Middle frontal gyrus (tissue), 1 donor: ENCODE measurements at regions not wholly inside any gene's neighbourhood (a gene's known extent, or its start where the extent isn't known, plus 50 kb on each side); places are given as distances from the start of the nearest gene placed in this dataset.
A peak's percentile ranks its signal among the peaks of the same experiment; 100 is the strongest.
"Not testable (repeated sequence)": the region's sequence is repeated elsewhere in the genome, so short reads cannot be mapped to it uniquely, and the experiment has no call there.

Experiments
- DNase-seq: peaks from one replicate; pipeline ENCODE4 v3.0.0-alpha.2; 2015; ENCODE audit warnings: low spot score; ENCODE audit errors: extremely low spot score

- no peak for DNase-seq
Observed at GRCh38 chr1:213416461-213417224, 365.6 kb downstream of the RPS6KC1 start.

- DNase-seq = no peak
Observed at GRCh38 chr1:213417225-213417820, 366.3 kb downstream of the RPS6KC1 start.

- DNase-seq = no peak
Observed at GRCh38 chr1:213417846-213418245, 366.8 kb downstream of the RPS6KC1 start.

GRCh38 chr1:213418268-213419071 is 367.4 kb downstream of the RPS6KC1 start:
- peak; percentile 52 for DNase-seq

- DNase-seq = no peak
Observed at GRCh38 chr1:213419401-213420030, 368.5 kb downstream of the RPS6KC1 start.

- DNase-seq = not testable (repeated sequence)
Observed at GRCh38 chr1:213421178-213421577, 370.1 kb downstream of the RPS6KC1 start.

- no peak for DNase-seq
Observed at GRCh38 chr1:213423041-213423440, 372.0 kb downstream of the RPS6KC1 start.

- no peak for DNase-seq
Observed at GRCh38 chr1:213423605-213424004, 372.6 kb downstream of the RPS6KC1 start.

- DNase-seq = no peak
Observed at GRCh38 chr1:213425376-213426030, 374.5 kb downstream of the RPS6KC1 start.

- DNase-seq = no peak
Observed at GRCh38 chr1:213429642-213430041, 378.6 kb downstream of the RPS6KC1 start.

- DNase-seq = no peak
Observed at GRCh38 chr1:213435715-213436114, 384.7 kb downstream of the RPS6KC1 start.

GRCh38 chr1:213438339-213438738 is 387.3 kb downstream of the RPS6KC1 start:
- no peak for DNase-seq

GRCh38 chr1:213439703-213440102 is 388.7 kb downstream of the RPS6KC1 start:
- DNase-seq = no peak

GRCh38 chr1:213440766-213441165 is 389.7 kb downstream of the RPS6KC1 start:
- no peak for DNase-seq

- DNase-seq = no peak
Observed at GRCh38 chr1:213443415-213443814, 392.4 kb downstream of the RPS6KC1 start.

GRCh38 chr1:213444224-213444623 is 393.2 kb downstream of the RPS6KC1 start:
- DNase-seq = no peak

GRCh38 chr1:213446496-213446895 is 395.5 kb downstream of the RPS6KC1 start:
- DNase-seq = no peak

- DNase-seq = no peak
Observed at GRCh38 chr1:213448360-213448759, 397.3 kb downstream of the RPS6KC1 start.

- no peak for DNase-seq
Observed at GRCh38 chr1:213448776-213449175, 397.7 kb downstream of the RPS6KC1 start.

GRCh38 chr1:213452501-213452900 is 401.5 kb downstream of the RPS6KC1 start:
- no peak for DNase-seq

- DNase-seq = no peak
Observed at GRCh38 chr1:213457186-213457585, 406.1 kb downstream of the RPS6KC1 start.
